Smooth muscle cell (in vitro differentiated cells): ENCODE measurements at regions not wholly inside any gene's neighbourhood (a gene's known extent, or its start where the extent isn't known, plus 50 kb on each side); places are given as distances from the start of the nearest gene placed in this dataset.

Experiments
- DNase-seq: peaks from one replicate; lab custom pipeline; 2025; ENCODE audit not compliant: unreplicated experiment; lab: John Stamatoyannopoulos, UW
- H2AFZ ChIP-seq: fragments of 200-600 bp; sonication (generic); 2 replicates; pipeline ENCODE4 v1.6.0; 2016; ENCODE audit warnings: antibody characterized with exemption, low read depth, mild to moderate bottlenecking
- H3F3A ChIP-seq: fragments of 200-600 bp; sonication (generic); 2 replicates; pipeline ENCODE4 v1.6.0; 2017; ENCODE audit warnings: antibody characterized with exemption, low read depth
- H3K27ac ChIP-seq: fragments of 200-600 bp; sonication (generic); 2 replicates; pipeline ENCODE4 v1.5.1; 2016; ENCODE audit warnings: low read depth, mild to moderate bottlenecking
- H3K27me3 ChIP-seq: fragments of 200-600 bp; sonication (generic); 2 replicates; pipeline ENCODE4 v1.6.1; 2016; ENCODE audit warnings: low read depth, mild to moderate bottlenecking
- H3K36me3 ChIP-seq: fragments of 200-600 bp; sonication (generic); 2 replicates; pipeline ENCODE4 v1.5.1; 2016; ENCODE audit warnings: low read depth
- H3K4me1 ChIP-seq: fragments of 200-600 bp; sonication (generic); 2 replicates; pipeline ENCODE4 v1.5.1; 2016; ENCODE audit warnings: low read depth
- H3K4me2 ChIP-seq: fragments of 200-600 bp; sonication (generic); 2 replicates; pipeline ENCODE4 v1.6.0; 2016; ENCODE audit warnings: mild to moderate bottlenecking
- H3K4me3 ChIP-seq: fragments of 200-600 bp; sonication (generic); 2 replicates; pipeline ENCODE4 v1.5.1; 2016; ENCODE audit warnings: mild to moderate bottlenecking
- H3K79me2 ChIP-seq: fragments of 200-600 bp; sonication (generic); 2 replicates; pipeline ENCODE4 v1.6.0; 2016; ENCODE audit warnings: low read depth, mild to moderate bottlenecking
- H3K9ac ChIP-seq: fragments of 200-600 bp; sonication (generic); 2 replicates; pipeline ENCODE4 v1.6.0; 2016; ENCODE audit warnings: low read depth
- H3K9me3 ChIP-seq: fragments of 200-600 bp; sonication (generic); replicated peaks from 2 replicates; pipeline ENCODE4 v1.5.1; 2016; ENCODE audit warnings: low read depth
- H4K20me1 ChIP-seq: fragments of 200-600 bp; sonication (generic); 2 replicates; pipeline ENCODE4 v1.6.0; 2016; ENCODE audit warnings: low read depth
- CTCF ChIP-seq: fragments of 200-600 bp; sonication (generic); IDR thresholded peaks from 2 replicates; pipeline ENCODE4 v1.5.1; 2017; ENCODE audit warnings: borderline replicate concordance, mild to moderate bottlenecking, antibody characterized with exemption; ENCODE audit not compliant: insufficient read depth, poor library complexity, severe bottlenecking
- WGBS: methylation state at CpG from one replicate; pipeline ENCODE4 v1.1.7; 2016; ENCODE audit warnings: low lambda C conversion rate; 5-methylcytosine and 5-hydroxymethylcytosine counted together

DNA sequence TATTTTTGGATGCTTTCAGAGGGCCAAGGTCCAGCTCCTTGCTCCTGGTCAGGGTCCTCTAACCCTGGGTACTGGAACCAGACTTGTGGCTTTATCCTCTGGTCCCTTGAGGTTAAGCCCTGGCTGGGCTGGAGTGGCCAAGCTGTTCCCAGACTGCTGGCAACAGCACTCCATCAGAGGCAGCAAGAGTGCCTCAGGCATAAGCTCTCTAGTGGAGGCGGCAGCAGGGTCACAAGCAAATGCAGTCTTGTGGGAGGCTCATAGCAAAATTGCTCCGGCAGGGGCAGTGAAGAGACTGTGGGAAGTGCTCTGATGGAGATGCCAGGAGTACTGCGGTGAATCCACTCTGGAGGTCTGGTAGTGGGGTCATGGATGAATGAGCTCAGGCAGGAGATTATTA is 128.9 kb upstream of the OTOS start:
- H3F3A ChIP-seq = no peaks in the 10 kb centered on the region
- DNase-seq = no peak
- H3K9ac ChIP-seq = no peak overlapping the region
- no peaks in the 10 kb centered on the region for H3K36me3 ChIP-seq
- 84% methylated on average over 3 of the region's 3 CpGs for WGBS
- no peaks in the 10 kb centered on the region for H3K4me1 ChIP-seq
- H3K27ac ChIP-seq = no peak overlapping the region
- no peaks in the 10 kb centered on the region for H3K79me2 ChIP-seq
- no peaks in the 10 kb centered on the region for H4K20me1 ChIP-seq
- H3K9me3 ChIP-seq = no peaks in the 10 kb centered on the region
- H3K27me3 ChIP-seq = no peaks in the 10 kb centered on the region
- no peak for TF ChIP-seq CTCF
- H3K4me2 ChIP-seq = no peak overlapping the region
- H2AFZ ChIP-seq = no peak overlapping the region
- no peak overlapping the region for H3K4me3 ChIP-seq

- Histone ChIP-seq H3K4me3 (no peak overlapping the region), H3K27me3 (no peaks in the 10 kb centered on the region), H3K27ac (no peak overlapping the region), H3K4me1 (no peaks in the 10 kb centered on the region), H3K4me2 (no peak overlapping the region), H4K20me1 (no peaks in the 10 kb centered on the region), H3K9me3 (no peaks in the 10 kb centered on the region), H3K36me3 (no peaks in the 10 kb centered on the region), H3K9ac (no peak overlapping the region), H3K79me2 (no peaks in the 10 kb centered on the region), H2AFZ (no peak overlapping the region), H3F3A (no peaks in the 10 kb centered on the region)
- 92% methylated on average over 1 of the region's 1 CpG for WGBS
- DNase-seq = no peak
- no peak for TF ChIP-seq CTCF
These were observed 129.4 kb upstream of the OTOS start for GRCh38 chr2:240269886-240270285.

- Histone ChIP-seq H3K4me3 (no peak overlapping the region), H3K27ac (no peak overlapping the region), H3K9ac (no peak overlapping the region), H4K20me1 (no peaks in the 10 kb centered on the region), H3K4me1 (no peaks in the 10 kb centered on the region), H3K4me2 (no peak overlapping the region), H3K9me3 (no peaks in the 10 kb centered on the region), H3K79me2 (no peaks in the 10 kb centered on the region), H3K36me3 (no peaks in the 10 kb centered on the region), H2AFZ (no peak overlapping the region), H3F3A (no peaks in the 10 kb centered on the region), H3K27me3 (no peaks in the 10 kb centered on the region)
- WGBS = 73% methylated on average over 4 of the region's 4 CpGs
- no peak for DNase-seq
- TF ChIP-seq CTCF = no peak
These were observed 131.4 kb upstream of the OTOS start for GRCh38 chr2:240271716-240272341.

- no peak overlapping the region for H3K4me3 ChIP-seq
- TF ChIP-seq CTCF = no peak
- no peak overlapping the region for H2AFZ ChIP-seq
- WGBS = 66% methylated on average over 2 of the region's 2 CpGs
- no peaks in the 10 kb centered on the region for H4K20me1 ChIP-seq
- H3K36me3 ChIP-seq = no peaks in the 10 kb centered on the region
- H3K27me3 ChIP-seq = no peaks in the 10 kb centered on the region
- H3K4me1 ChIP-seq = peaks cover 4% of the 10 kb centered on the region
- no peak overlapping the region for H3K27ac ChIP-seq
- no peaks in the 10 kb centered on the region for H3K9me3 ChIP-seq
- no peak overlapping the region for H3K4me2 ChIP-seq
- DNase-seq = no peak
- no peaks in the 10 kb centered on the region for H3K79me2 ChIP-seq
- H3F3A ChIP-seq = no peaks in the 10 kb centered on the region
- H3K9ac ChIP-seq = no peak overlapping the region
These were observed 134.9 kb upstream of the OTOS start for GRCh38 chr2:240275386-240275785.
